ENCODE measurements at regions not wholly inside any gene's neighbourhood (a gene's known extent, or its start where the extent isn't known, plus 50 kb on each side); places are given as distances from the start of the nearest gene placed in this dataset.

DNA sequence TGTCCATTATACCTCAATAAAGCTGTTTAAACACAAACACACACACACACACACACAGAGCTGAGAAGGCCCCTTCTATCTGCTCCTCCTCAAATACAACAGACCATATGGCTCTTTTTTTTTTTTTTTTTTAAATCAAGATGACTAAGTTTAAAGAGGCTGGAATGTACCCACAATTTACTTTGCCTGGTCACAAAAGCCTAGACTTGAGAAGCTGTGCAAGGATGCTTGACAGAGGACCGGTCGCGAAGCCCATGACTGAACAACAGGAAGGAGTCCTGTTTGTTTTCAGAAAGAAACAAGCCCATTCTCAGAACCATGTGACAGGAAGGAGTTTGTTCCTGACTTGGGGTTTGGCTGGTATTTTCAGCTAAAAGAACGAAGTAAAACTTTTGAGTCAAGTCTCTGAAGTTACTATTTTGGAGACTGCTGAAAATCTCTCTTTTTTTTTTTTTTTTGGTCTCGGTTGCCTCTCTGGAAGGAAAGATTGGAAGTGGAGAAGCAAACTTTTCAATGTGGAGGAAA is 650.9 kb upstream of the TENM3 start:
- TF ChIP-seq CTCF (IDR thresholded peaks at IDR 0.05) (no peak), POLR2A (IDR thresholded peaks at IDR 0.05) (no peak), POLR2AphosphoS5 (IDR thresholded peaks at IDR 0.05; ENCODE audit: insufficient read depth in 1 of 2, low read depth in 1 of 2) (no peak)

Measured in vagina (tissue), 2 donors.